Suprapubic skin (tissue), 3 donors: ENCODE measurements at regions not wholly inside any gene's neighbourhood (a gene's known extent, or its start where the extent isn't known, plus 50 kb on each side); places are given as distances from the start of the nearest gene placed in this dataset.

ENCODE experiments used
- POLR2A ChIP-seq, 2 donors: fragments of 450-650 bp; IDR thresholded peaks; one replicate each; pipeline ENCODE4 v1.6.1; 2017; ENCODE audit warnings: antibody characterized with exemption in 2 of 2, mild to moderate bottlenecking in 2 of 2, moderate library complexity in 2 of 2
- TF ChIP-seq, protein P1 (sequence below), 2 donors: fragments of 200-600 bp in 1 of 2; fragments of 450-650 bp in 1 of 2; sonication (generic) in 1 of 2; IDR thresholded peaks; one replicate each; pipeline ENCODE4 v1.5.1; 2016 to 2019; ENCODE audit warnings: antibody characterized with exemption in 2 of 2, mild to moderate bottlenecking in 1 of 2, moderate library complexity in 1 of 2

DNA sequence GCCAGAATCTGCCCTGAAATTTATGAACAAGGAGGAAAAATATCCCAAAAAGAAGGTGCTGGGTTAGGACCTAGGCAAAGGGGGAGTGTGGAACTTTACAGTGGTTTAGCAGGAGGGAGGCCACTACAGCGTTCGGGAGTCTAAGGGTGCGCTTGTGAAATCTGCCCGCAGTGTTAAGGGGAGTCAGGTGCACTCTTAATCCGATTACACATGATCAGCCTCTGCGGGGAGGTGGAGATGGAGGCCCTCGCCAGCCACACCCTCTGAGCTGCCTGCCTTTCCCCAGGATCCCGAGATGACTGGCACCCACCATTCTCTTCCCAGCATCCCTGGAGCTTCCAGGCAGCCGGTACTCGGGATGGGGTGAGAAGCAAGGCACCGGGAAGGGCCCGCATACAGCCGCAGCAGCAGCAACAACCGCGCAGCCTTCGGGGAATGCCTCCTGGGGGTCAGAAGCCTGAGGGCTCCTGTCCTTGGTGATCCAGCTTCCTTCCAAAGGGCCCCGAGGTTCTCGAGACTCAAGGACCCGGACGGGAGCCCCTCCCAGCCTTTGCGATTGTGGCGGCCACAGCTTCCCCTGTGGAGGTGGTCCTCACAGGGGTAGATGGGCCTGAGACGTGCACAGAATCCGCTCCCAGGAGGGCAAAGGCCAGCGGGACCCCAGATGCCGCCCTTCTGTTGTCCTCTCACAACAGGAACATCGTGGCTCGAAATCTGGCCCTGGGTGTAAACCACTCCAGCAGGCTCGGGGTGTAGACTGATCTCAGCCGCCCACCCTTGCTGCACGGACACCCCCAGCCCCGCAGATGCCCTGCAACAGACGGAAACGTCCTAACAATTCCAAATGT, 57.3 kb upstream of the CST7 start:
- no peak for TF ChIP-seq POLR2A (IDR thresholded peaks at IDR 0.05)
- TF ChIP-seq, protein P1, sequence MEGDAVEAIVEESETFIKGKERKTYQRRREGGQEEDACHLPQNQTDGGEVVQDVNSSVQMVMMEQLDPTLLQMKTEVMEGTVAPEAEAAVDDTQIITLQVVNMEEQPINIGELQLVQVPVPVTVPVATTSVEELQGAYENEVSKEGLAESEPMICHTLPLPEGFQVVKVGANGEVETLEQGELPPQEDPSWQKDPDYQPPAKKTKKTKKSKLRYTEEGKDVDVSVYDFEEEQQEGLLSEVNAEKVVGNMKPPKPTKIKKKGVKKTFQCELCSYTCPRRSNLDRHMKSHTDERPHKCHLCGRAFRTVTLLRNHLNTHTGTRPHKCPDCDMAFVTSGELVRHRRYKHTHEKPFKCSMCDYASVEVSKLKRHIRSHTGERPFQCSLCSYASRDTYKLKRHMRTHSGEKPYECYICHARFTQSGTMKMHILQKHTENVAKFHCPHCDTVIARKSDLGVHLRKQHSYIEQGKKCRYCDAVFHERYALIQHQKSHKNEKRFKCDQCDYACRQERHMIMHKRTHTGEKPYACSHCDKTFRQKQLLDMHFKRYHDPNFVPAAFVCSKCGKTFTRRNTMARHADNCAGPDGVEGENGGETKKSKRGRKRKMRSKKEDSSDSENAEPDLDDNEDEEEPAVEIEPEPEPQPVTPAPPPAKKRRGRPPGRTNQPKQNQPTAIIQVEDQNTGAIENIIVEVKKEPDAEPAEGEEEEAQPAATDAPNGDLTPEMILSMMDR (IDR thresholded peaks at IDR 0.05) = no peak
